ENCODE measurements at regions not wholly inside any gene's neighbourhood (a gene's known extent, or its start where the extent isn't known, plus 50 kb on each side); places are given as distances from the start of the nearest gene placed in this dataset.
"Not testable (repeated sequence)": the region's sequence is repeated elsewhere in the genome, so short reads cannot be mapped to it uniquely, and the experiment has no call there.

DNA sequence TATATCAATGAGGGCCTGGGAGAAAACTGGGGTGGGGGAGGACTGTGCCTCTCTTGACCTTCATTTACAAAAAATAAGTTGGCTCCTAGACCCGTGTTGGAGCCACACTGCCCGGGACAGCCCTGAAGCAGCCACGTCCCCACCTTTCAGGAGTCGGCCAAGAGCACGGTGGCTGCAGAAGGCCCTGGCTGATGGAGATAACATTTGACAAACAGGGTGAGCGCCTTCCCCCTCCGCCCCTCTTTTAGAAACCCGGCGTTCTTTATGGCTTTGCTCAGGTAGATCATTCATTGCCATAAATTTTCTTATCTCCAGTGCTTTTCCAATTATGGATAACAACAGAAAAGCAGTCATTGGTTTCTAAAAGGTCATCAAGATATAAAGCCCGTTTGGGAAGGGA lies 398.1 kb upstream of the TNRC6C start:
- intact Hi-C loops (cut with micrococcal nuclease) = no loop called here

DNA sequence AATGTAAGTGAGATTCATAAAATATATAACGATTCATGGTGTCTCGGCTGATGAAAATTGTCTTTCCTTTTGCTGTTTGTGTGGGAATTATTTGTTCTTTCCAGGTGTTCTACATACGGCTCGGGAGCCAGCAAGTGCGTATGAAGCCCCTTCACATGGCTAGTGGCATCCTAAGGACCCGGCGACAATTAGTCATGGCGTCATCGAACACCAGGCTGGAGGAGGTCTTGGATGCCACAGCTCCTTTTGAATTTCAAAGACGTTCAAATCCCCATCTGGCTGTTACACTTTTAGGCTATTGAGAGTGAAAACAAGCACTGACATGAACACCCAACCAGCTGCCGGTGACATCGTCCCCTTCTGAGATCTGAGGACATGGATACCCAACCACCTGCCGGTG lies 397.7 kb upstream of the TNRC6C start:
- intact Hi-C loops (cut with micrococcal nuclease) (no loop called here), in situ Hi-C loops (cut with MboI) (no loop called here)
- H2AFZ ChIP-seq (ENCODE audit: low read depth, low read length) = no peak overlapping the region
- DNase-seq (ENCODE audit: extremely low read depth in 1 of 4, low spot score in 3 of 4) = no peak
- no peak for FAIRE-seq
- BruUV-seq (replicated peaks) = no TSS peak
- no peaks in the 10 kb centered on the region for H3K9me3 ChIP-seq (replicated peaks; ENCODE audit: control insufficient read depth, insufficient read depth, low read depth, low read length)
- H3K4me1 ChIP-seq (replicated peaks in 1 of 2; ENCODE audit: control insufficient read depth in 2 of 2, insufficient read depth in 2 of 2, low read length in 2 of 2) = no peaks in the 10 kb centered on the region
- H3K27ac ChIP-seq (ENCODE audit: extremely low read depth, low read depth, low read length) = no peak overlapping the region
- ChIA-PET POLR2A (no interaction called here), CTCF (ENCODE audit: low intra/inter-chr PET ratio) (no interaction called here)
- H3K9ac ChIP-seq (ENCODE audit: insufficient read depth in 1 of 2, low read depth in 2 of 2, low read length in 2 of 2) = no peak overlapping the region
- H3K79me2 ChIP-seq (ENCODE audit: control insufficient read depth, insufficient read depth, low read length) = no peaks in the 10 kb centered on the region
- H3K27me3 ChIP-seq (ENCODE audit: control insufficient read depth in 2 of 2, insufficient read depth in 2 of 2, low read length in 2 of 2) = peaks cover 33 to 82% of the 10 kb centered on the region in 2 experiments
- H3K4me2 ChIP-seq (ENCODE audit: insufficient read depth, low read length) = no peak overlapping the region
- peaks cover 9% of the 10 kb centered on the region for H4K20me1 ChIP-seq (replicated peaks; ENCODE audit: control insufficient read depth, insufficient read depth, low read length)
- no peak for TF ChIP-seq RBBP5 (IDR thresholded peaks at IDR 0.05; ENCODE audit: borderline replicate concordance, insufficient read depth, low read length, poor library complexity, severe bottlenecking)
- TF ChIP-seq BRF2 (IDR thresholded peaks at IDR 0.05; ENCODE audit: borderline replicate concordance, insufficient read depth, insufficient read length) = no peak
- no peak for TF ChIP-seq NCOA1 (IDR thresholded peaks at IDR 0.05; ENCODE audit: low read depth)
- no peak for TF ChIP-seq MCM2 (IDR thresholded peaks at IDR 0.05; ENCODE audit: low read depth)
- H3K9me1 ChIP-seq (ENCODE audit: control insufficient read depth, insufficient read depth, low read length) = no peaks in the 10 kb centered on the region
- H3K36me3 ChIP-seq (ENCODE audit: control insufficient read depth, insufficient read depth, low read length) = no peaks in the 10 kb centered on the region
- no peak for ATAC-seq
- 3% methylated on average over 13 of the region's 13 CpGs for WGBS (ENCODE audit: insufficient coverage, low coverage, missing lambda C conversion rate)
- H3K4me3 ChIP-seq = no peak overlapping the region

More for the DNA sequence above, 398.1 kb upstream of the TNRC6C start:
- in situ Hi-C loops (cut with MboI) = no loop called here
- ATAC-seq = no peak
- no TSS peak for BruUV-seq (replicated peaks)
- ChIA-PET CTCF (ENCODE audit: low intra/inter-chr PET ratio) (no interaction called here), POLR2A (interaction anchor here (0.6 kb wide), 1 partner anchor 327 kb away, joined by 3 read pairs; no protein-coding TSS in a partner anchor)
- no peak overlapping the region for H2AFZ ChIP-seq (ENCODE audit: low read depth, low read length)
- H3K36me3 ChIP-seq (ENCODE audit: control insufficient read depth, insufficient read depth, low read length) = no peaks in the 10 kb centered on the region
- no peaks in the 10 kb centered on the region for H3K9me1 ChIP-seq (ENCODE audit: control insufficient read depth, insufficient read depth, low read length)
- H3K27ac ChIP-seq (ENCODE audit: extremely low read depth, low read depth, low read length) = no peak overlapping the region
- no peak for FAIRE-seq
- no peak overlapping the region for H3K4me2 ChIP-seq (ENCODE audit: insufficient read depth, low read length)
- peaks cover 33 to 82% of the 10 kb centered on the region in 2 experiments for H3K27me3 ChIP-seq (ENCODE audit: control insufficient read depth in 2 of 2, insufficient read depth in 2 of 2, low read length in 2 of 2)
- 0% methylated on average over 10 of the region's 10 CpGs for WGBS (ENCODE audit: insufficient coverage, low coverage, missing lambda C conversion rate)
- no peaks in the 10 kb centered on the region for H3K4me1 ChIP-seq (replicated peaks in 1 of 2; ENCODE audit: control insufficient read depth in 2 of 2, insufficient read depth in 2 of 2, low read length in 2 of 2)
- no peak for TF ChIP-seq STAT5A (IDR thresholded peaks at IDR 0.05; ENCODE audit: borderline replicate concordance, low read length)
- no peak for TF ChIP-seq MEF2A (IDR thresholded peaks at IDR 0.05; ENCODE audit: control insufficient read depth, low read depth, low read length)
- no peak for TF ChIP-seq PRMT5 (CRISPR knock-in tag; IDR thresholded peaks at IDR 0.05)
- no peak overlapping the region for H3K9ac ChIP-seq (ENCODE audit: insufficient read depth in 1 of 2, low read depth in 2 of 2, low read length in 2 of 2)
- H3K79me2 ChIP-seq (ENCODE audit: control insufficient read depth, insufficient read depth, low read length) = no peaks in the 10 kb centered on the region
- no peak overlapping the region for H3K4me3 ChIP-seq
- DNase-seq (ENCODE audit: extremely low read depth in 1 of 4, low spot score in 3 of 4) = peak in 1 of 4 experiments; percentile 27
- peaks cover 9% of the 10 kb centered on the region for H4K20me1 ChIP-seq (replicated peaks; ENCODE audit: control insufficient read depth, insufficient read depth, low read length)
- H3K9me3 ChIP-seq (replicated peaks; ENCODE audit: control insufficient read depth, insufficient read depth, low read depth, low read length) = no peaks in the 10 kb centered on the region

GRCh38 chr17:77562361-77562760 lies 396.1 kb upstream of the TNRC6C start:
- intact Hi-C loops (cut with micrococcal nuclease); FAIRE-seq; BruUV-seq (replicated peaks); H3K9ac ChIP-seq (ENCODE audit: insufficient read depth in 1 of 2, low read depth in 2 of 2, low read length in 2 of 2); H3K9me1 ChIP-seq (ENCODE audit: control insufficient read depth, insufficient read depth, low read length); H3K4me1 ChIP-seq (replicated peaks in 1 of 2; ENCODE audit: control insufficient read depth in 2 of 2, insufficient read depth in 2 of 2, low read length in 2 of 2); POLR2A ChIA-PET; H3K79me2 ChIP-seq (ENCODE audit: control insufficient read depth, insufficient read depth, low read length); H3K4me2 ChIP-seq (ENCODE audit: insufficient read depth, low read length); ATAC-seq; DNase-seq (ENCODE audit: extremely low read depth in 1 of 4, low spot score in 3 of 4); H3K4me3 ChIP-seq; H3K9me3 ChIP-seq (replicated peaks; ENCODE audit: control insufficient read depth, insufficient read depth, low read depth, low read length); H3K36me3 ChIP-seq (ENCODE audit: control insufficient read depth, insufficient read depth, low read length); in situ Hi-C loops (cut with MboI); H4K20me1 ChIP-seq (replicated peaks; ENCODE audit: control insufficient read depth, insufficient read depth, low read length); H3K27ac ChIP-seq (ENCODE audit: extremely low read depth, low read depth, low read length); H2AFZ ChIP-seq (ENCODE audit: low read depth, low read length); CTCF ChIA-PET (ENCODE audit: low intra/inter-chr PET ratio): not testable (repeated sequence)
- 3% methylated on average over 11 of the region's 12 CpGs for WGBS (ENCODE audit: insufficient coverage, low coverage, missing lambda C conversion rate)
- H3K27me3 ChIP-seq (ENCODE audit: control insufficient read depth in 2 of 2, insufficient read depth in 2 of 2, low read length in 2 of 2) = peaks cover 42 to 79% of the 10 kb centered on the region in 2 experiments
